ENCODE measurements at regions not wholly inside any gene's neighbourhood (a gene's known extent, or its start where the extent isn't known, plus 50 kb on each side); places are given as distances from the start of the nearest gene placed in this dataset.

DNA sequence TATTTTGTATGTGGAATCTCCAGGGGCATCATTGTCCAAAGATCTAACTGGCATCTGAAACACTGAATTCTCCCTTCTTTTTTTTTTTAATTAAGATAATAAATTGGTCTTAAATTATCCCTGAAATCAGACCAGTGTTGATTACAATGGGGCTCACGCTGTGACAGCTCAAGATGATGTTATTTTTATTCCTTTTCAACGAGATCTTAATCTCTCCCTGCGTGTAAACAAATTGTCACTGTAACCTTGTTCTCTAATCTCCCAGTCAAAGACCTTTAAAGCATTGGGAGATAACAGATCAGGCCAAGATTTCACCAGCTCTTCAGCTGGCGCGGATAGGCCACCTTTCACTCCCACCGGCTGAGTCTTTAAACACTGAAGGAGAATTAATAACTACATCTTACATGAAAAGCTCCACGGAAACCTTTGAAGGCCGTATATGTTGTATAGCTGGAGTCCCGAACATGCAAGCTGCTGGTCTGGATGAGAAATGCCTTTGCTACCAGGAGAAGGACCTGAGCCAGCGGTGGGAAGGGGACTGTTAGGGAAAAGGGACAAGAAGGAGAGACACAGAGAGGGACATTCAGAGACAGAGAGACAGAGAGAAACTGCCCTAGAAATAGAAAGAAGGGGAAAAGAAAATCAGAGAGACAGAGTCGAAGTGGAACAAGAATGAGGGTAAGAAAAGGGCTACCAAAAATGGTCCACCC lies 418.8 kb upstream of the NR2F2 start:
- no peak for DNase-seq

DNA sequence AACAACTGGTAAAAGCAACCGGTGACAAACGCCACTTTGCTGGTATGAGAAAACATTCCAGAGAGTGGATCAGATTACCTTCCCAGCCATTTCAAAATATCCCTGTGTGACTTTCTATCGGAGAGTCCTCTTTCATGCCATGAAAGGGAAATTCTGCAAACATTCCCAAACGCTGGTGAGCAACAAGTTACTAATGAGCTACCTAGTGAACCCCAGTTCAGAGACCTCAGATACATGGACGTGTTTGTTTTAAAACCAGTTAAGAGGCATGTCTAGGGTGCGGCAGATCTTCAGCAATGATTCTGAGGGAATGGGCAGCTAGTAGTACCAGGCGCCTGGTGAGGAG lies 418.2 kb upstream of the NR2F2 start:
- DNase-seq: no peak

DNA sequence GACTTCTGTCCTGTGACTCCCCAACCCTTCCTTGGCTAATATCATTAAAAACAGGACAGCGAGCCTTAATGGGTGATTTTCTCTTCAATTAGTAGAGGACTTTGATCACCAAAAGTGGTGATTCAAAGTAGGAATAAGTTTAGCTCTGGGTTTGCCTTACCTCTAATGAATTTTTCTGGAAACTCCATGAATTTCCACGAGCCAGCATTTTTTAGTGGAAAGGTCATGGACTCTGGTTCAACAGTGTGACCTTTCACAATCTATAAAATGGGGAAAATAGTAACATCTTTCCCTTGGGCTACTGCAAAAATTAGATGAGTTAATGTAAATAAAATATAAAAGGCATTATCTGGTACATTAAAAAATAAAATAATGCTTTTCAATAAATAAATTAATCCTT lies 417.8 kb upstream of the NR2F2 start:
- DNase-seq: no peak

DNA sequence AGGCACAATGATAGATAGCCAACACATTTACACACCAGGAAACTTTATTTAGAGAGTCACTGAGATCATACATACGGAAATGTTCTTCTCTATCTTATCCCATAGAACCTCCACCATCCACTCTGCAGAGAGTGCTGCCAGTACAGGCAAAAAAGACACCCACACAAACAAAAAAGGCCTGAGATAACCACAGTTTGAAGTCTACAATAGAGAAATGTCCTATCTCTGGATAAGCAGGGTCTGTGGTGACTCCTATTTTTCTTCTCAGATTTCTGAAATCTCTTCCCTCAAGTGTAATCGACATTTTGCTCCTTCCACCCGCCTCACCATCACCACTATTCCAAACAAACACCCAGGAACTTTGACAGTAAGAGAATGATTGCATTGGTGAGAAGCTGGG lies 413.9 kb upstream of the NR2F2 start:
- no peak for DNase-seq

DNA sequence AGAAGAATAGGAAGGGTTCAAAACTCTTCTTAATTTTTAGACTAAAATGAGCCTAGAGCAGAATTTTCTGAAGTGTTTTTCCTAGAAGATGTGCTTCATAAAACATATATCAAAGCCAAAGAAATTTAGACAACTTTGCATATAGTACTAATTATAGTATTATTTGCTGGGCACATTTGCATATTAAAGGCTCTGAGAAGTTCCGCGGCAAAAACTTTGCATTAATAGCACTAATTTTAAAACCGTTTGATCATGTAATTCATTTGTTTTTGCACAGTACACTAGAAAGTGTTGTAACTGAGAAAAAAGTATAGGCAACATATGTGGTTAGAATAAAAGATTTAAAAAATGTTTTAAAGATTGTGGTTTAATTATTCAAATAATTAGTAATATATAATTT lies 412.0 kb upstream of the NR2F2 start:
- DNase-seq: no peak

DNA sequence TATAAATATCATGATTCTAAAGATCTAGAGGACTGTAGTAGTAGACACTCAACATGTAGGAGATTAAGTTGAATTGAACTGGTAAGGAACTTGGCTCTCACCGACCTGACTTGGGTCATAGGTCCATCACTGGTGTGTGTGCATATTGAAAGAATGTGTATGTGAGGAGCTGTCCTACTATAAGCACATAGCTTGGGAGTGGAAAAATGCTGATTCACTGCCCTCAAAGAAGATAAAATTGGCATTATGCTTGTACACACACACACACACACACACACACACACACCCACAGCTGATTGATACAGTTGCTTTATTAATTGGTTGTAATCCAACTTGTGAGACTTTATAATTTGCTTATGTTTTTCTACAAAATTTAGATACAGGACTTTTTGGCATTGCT lies 411.0 kb upstream of the NR2F2 start:
- DNase-seq: no peak

DNA sequence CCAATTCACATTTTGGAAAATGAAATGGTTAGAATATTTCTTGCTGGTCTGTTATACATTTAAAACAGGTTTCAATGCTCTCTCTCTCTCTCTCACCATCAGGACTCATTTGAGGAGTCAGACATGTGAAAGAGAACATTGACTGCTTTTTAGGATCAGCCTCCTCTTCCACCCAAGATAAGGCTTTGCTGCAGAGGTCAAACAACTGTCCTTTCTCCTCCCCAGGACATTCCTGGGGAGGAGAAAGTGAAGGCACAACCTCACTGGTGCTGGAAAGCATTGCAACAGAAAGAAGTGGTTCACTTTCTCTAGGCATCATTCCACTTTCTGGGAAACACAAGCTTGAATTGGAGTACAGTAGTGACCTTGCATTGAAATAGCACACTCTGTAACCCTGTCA lies 409.1 kb upstream of the NR2F2 start:
- DNase-seq: no peak

DNA sequence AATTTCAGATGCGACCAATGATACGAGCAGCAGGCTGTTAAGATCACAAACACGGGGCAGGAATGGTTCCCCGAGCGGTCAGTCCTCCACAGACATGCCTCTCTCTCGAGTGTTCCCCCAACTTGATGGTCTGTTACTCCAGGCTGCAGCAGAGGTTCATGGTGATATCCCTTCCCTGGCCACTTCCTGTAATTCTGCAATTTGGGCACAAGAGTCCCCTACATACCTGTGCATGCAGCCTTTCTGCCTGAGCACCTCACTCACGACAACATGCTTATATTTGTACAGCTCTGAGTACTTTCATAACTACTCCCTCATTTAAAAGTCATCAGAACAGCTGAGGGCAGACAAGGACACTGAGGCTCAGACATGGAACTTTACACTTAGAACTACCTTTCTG lies 408.1 kb upstream of the NR2F2 start:
- no peak for DNase-seq

DNA sequence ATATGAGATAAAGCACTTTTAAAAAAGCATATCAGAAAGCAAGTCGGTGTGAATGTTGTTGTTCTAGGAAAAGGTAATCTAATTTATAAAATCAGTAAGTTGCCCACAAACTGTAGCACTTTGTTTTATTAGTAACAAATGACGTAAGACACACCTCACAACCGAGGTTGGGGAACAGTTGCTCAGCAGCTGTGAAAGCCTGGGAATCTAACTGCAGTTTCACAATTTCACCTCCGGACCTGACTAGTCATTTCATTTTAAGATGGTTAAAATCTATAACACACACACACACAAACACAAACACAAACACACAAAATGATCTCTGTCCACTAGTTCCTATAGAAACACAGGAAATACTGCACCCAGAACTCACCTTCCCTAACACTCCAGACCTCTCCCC lies 406.7 kb upstream of the NR2F2 start:
- DNase-seq: no peak

DNA sequence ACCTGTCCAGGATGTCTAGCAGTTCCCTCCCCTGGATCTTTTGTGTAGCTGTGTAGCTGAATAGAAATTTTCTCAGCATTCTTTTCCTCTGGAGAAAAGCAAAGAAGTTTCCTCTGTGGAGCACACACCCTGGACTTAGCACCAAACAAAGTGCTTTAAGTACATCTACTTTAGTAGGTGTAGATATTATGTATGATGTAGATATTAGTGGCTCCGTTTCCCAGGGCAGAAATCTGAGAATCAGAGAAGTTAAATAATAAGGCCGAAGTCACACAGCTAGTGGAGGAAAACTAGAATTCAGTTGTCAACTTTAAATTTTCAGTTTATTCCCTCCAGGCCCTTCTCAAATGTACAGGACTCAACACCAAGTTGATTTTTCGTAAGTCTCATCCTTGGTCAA lies 401.7 kb upstream of the NR2F2 start:
- DNase-seq: no peak

DNA sequence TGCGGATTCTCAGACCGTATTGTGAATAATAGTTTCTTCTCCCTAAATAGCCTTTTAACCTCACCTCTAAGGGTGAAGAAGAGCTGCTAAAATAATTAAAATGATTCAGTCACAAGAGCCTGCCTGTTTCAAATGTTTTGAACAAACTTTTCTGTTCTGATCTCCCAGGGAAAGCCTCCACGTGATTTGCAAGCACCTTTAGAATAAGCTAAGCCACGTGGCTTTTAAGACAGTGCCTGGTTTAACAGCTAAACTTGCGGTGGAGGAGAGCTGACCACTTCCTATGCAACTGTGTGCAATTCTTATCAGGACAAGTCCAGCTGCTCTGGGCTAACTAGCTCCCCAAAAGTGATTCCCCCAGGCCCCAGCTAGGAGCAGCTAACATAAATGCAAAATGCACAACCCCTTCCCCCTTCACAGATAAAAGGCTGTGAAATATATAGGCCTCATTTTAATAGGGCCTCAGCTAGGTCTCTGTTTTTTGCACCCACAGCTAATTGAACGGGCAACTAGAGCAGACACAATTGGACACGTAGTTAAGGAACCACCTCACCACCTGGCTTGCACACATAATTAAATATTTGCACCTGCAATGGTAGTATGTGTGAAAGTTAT lies 401.2 kb upstream of the NR2F2 start:
- DNase-seq: no peak

DNA sequence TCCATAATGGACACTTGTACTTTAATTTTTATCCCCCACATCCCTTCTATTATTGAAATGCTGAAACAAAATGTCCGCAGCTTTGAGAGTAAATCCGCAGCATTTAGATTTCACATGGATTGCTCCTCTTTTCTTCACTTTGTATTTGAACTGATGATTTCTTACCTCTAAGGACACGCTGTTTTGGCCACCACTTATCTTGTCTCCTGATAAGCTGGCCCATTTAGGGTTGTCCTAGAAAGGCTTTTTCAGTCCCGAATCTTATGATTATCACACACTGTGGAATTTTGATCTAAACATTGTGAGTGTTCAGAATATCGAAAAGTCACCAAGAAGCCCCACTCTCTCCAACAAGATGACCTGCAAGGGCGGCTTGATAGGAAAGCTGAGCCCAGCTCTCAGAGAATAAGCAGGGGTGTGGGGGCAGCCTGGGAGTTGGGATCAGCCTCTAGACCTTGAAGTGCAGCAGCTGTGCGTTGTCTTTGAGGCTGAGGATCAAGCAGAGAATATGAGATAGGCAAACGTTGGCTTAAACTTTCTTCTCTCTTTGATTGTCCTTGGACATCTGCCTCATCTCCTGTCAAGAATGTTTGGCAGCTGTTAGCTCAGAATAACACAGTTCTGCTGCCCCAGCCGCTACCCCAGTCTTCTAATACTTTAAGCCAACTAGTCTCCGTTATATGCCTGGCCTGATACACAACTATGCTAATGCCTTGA lies 399.7 kb upstream of the NR2F2 start:
- no peak for DNase-seq

DNA sequence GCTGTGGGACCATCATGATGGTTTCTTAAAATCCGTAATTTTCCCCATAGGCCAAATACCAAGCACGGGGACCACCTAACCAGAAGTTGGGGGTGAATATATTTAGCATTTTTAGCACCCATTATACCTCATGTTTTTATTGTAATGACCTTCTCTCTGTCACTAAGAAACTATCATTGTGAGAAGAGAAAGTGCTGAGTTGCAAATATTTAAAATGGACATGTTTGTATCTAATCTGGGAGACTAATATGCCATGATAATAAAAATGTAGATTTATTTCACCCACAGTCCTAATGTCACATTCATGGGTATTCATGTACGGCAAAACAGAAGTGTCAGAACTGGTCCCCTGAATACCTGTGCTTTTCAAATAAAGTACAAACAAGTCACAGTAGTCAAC lies 398.9 kb upstream of the NR2F2 start:
- DNase-seq: no peak

DNA sequence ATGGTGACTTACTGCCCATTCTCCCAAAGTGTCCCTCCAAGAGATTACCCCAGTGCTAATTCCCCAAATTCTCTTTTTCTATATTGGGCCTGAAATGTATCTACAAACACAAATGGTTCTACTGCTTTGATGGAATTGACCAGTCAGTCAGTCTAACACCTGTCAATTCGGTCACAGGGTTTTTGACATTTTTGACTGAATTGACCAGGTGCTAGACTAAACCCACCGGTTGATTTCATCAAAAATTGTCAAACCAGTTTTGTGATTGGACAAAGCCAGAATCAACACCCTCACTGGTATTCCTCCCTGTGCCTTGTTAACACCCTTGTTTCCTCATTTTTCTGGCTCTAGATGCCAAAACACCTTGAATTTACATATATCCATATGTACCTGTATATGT lies 398.4 kb upstream of the NR2F2 start:
- no peak for DNase-seq

DNA sequence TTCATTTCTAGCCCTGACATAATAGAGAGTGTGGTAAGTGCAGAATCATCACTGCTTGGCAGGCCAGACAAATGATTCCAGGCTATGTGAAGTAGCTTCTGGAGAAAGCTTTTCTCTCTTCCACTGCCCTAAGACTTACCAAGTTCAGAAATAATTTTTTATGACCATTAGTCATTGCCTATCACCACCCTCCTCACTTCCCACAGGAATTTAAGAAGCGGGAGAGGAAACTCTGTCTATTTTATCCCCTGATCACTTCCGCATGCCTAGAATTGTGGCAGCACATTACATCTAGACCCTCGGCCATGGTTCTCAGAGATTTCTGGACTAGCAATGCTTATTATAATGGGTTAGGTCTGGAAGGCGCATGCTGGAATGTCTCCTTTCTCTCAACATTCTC lies 397.8 kb upstream of the NR2F2 start:
- no peak for DNase-seq

DNA sequence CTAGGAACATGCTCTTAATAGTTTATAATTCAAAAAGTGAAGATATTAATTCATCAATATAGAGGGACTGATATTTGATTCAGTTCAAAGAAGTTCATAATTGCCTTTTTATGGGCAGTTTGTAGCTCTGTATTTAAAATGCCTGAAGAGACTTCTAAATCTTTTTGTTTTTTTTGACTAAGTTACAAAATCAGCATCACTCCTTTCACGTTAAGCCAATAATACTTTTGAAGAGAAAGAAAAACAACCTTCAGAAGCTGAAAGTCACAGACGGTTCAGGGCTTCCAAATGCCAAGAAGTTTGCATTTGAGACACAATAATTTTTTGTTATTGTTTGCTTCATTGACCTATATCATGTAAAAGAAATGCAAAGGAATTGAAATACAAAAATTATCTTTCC lies 394.6 kb upstream of the NR2F2 start:
- DNase-seq: no peak

DNA sequence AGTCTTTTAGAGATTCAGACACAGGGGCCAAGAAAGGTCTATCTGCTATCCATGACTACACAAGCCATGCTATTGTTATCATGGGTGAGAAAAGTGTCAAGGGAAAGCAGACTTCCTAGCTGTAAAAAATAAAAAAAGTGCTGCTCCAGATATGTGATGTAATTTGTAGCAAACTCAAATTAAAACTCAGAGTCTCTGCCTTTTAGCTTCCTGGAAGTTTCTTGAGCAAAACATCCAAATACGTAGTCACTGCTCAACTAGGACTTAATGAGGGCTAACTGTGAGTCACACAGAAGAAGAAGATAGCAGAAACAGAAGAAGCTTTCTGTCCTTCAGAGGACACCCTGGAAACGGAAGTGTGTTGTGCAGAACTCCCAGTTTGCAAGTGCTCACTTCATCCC lies 393.4 kb upstream of the NR2F2 start:
- no peak for DNase-seq

DNA sequence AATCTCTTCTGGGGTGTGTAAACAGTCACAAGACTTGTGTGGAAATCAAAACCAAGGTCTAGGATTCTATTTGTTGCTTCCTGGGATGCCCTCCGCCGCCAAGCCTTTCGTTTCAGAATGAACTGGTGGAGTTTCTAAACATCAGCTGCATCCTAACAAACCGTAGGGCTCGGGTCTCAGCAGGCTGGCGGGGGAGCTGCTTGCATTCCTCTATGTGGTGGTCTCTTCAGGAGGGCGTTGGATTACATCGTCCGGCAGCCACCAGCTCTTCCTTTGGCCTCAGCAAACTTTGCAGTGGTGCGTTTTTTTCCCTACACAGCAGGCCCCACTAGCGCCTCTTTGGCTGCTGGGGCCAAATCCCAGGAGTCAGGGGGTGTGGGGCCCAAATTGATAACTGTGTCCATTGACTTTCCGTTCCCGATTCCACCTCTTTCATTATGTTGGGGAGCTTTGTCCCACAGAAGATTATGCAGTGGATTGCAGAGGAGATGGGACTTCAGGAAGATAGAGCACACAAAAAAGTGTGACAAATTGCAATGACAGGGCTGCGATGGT lies 390.0 kb upstream of the NR2F2 start:
- no peak for DNase-seq

DNA sequence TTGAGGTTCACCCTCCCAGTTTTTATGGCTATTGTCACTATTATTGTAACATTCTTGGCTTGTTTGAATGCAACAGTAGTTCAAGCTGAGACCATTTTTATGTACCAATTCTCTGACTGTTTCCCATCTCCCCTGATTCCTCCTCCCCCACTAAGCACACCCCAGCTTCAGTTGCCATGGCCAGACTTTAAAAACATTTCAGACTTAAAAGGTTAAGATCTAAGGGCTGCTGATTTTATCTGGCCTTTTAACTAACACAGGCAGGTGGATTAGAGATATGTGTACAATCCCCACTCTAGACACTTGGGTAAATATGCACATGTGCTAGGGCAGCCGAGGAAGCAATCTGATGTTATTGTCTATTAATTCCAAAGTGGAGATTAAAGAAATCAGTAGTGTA lies 386.3 kb upstream of the NR2F2 start:
- no peak for DNase-seq

DNA sequence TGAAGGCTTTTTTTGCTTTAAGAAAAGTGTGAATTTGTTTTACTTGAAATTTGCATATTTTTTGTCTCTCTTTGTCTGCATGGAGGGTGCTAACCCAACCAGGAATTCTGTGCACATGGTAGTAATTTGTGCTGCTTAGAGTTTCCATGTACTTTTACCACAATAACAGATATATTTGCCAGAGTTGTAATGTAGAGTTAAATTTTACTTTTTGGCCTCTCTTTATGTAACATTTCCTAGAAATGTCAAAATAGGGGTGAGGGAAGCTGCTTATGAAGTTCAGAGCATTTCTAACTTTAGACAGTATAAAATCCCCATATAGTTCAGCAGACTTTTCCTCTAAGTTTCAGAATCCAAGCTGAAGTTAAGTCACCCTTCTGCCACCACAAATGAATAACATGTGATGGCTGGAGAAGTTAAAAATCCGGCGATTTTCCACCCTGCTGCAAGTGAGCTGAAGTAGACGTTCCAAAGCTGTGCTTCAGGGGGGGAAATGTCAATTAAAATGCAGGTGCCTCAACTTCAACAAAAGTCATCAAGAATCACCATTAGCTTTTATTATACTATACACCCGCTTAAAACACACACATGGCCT lies 385.7 kb upstream of the NR2F2 start:
- no peak for DNase-seq

DNA sequence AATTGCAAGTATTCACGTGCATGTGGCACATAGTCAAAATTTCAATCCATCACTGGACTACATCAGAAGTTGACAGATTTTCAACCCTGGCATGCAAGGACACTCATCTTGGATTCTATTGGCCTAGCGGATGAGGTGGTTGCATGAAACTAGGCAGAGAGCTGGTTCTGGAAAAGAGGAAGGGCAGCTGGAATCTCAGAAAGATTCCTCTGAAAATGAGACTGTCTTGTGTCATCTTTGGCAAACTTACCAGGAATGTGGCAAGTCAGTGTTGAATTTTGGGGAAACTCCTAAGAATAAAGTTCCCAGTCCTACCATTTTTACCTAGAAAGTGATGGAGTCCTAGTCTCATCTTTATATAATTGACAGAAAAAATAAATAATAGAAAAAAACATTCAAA lies 384.3 kb upstream of the NR2F2 start:
- no peak for DNase-seq

DNA sequence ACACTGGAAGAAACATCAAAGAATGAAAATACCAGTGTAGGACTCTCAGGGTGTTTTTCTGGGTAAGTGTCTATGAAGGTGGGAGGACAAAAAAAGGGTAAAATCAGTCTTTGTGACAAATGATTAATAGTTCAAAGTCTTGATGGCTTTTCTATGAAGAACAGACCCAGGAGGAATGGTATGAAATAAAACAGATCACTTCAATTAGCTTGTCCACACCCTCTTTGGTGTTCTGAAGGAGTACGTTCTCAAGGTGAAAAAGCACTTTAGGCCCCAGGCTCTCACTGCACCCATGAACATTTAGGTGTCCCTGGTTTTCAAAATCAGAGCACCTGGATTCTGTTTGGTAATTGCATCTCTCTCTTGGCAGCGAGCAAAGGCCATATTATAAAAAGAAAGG lies 383.6 kb upstream of the NR2F2 start:
- DNase-seq: no peak

DNA sequence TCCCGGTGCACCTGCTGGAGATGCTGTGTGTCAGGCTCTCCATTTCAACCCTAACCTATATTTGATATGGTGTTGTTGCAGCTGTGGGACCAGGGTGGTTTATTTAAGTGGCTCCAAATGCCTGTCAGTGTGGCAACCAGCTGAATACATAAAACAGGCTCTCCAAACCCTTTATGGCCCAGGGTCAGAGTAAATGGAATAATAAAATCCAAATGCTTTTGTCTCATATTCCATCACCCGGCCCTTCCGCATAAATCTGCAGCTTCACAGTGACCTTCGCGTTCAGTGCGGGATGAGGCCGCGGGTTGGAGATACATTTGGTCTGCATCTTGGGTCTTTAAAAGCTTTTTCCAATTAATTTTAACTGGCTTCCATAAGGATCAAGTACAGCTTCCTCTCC lies 382.1 kb upstream of the NR2F2 start:
- no peak for DNase-seq

DNA sequence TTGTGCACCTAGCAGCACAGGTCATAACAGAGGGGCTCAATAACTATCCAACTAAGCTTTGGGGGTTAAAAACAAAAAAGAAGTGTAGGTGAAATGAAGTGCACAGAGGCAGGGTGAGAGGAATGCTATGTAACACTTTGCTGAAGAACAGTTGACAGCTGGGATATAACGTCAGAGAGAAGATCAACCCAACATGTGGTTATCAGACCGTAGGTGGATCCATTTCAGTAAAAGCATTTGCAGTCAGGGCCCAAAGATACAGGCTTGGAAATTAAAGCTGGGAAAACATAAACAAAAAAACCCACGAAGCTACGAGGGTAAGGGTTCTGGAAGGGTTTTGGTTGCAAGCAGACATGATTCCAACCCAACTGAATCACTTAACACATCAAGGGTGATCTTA lies 377.5 kb upstream of the NR2F2 start:
- DNase-seq: no peak

All from T-helper 9 cell (primary cell).